Sigmoid colon (tissue), 6 donors: ENCODE measurements at regions not wholly inside any gene's neighbourhood (a gene's known extent, or its start where the extent isn't known, plus 50 kb on each side); places are given as distances from the start of the nearest gene placed in this dataset.

Source experiments
- DNase-seq: peaks from one replicate; pipeline ENCODE4 v3.0.0-alpha.2; 2019
- H3K27ac ChIP-seq, 4 donors: fragments of 200-600 bp; sonication (generic); one replicate each; pipeline ENCODE4 v1.5.1; 2016 to 2019; ENCODE audit warnings: mild to moderate bottlenecking in 1 of 4
- H3K27me3 ChIP-seq, 3 donors: fragments of 200-600 bp; sonication (generic); one replicate each; pipeline ENCODE4 v1.5.1; 2019; ENCODE audit warnings: mild to moderate bottlenecking in 1 of 3
- H3K36me3 ChIP-seq, 4 donors: fragments of 200-600 bp; sonication (generic); one replicate each; pipeline ENCODE4 v1.5.1; 2016 to 2019
- H3K4me1 ChIP-seq, 4 donors: fragments of 200-600 bp; sonication (generic); one replicate each; pipeline ENCODE4 v1.5.1; 2017 to 2019
- H3K4me3 ChIP-seq, 4 donors: fragments of 200-600 bp; sonication (generic); one replicate each; pipeline ENCODE4 v1.5.1; 2017 to 2019; ENCODE audit warnings: mild to moderate bottlenecking in 2 of 4, moderate library complexity in 1 of 4
- H3K9me3 ChIP-seq, 4 donors: fragments of 200-600 bp in 3 of 4; sonication (generic) in 3 of 4; one replicate each; pipeline versions ENCODE4 v1.5.1 to v1.6.1; 2013 to 2019
- CTCF ChIP-seq, 4 experiments: fragments of 450-650 bp in 3 of 4; fragments of 200-600 bp in 1 of 4; IDR thresholded peaks; one replicate each; pipeline ENCODE4 v1.5.1; 2016 to 2019; ENCODE audit warnings: antibody characterized with exemption in 4 of 4, mild to moderate bottlenecking in 3 of 4, moderate library complexity in 2 of 4
- EP300 ChIP-seq, 4 donors: sonication (generic); formaldehyde crosslinking; IDR thresholded peaks; one replicate each; pipeline ENCODE4 v1.6.1; 2017; ENCODE audit warnings: antibody characterized with exemption in 4 of 4
- POLR2A ChIP-seq, 2 donors: fragments of 450-650 bp; IDR thresholded peaks; one replicate each; pipeline ENCODE4 v1.6.1; 2016; ENCODE audit warnings: antibody characterized with exemption in 2 of 2, mild to moderate bottlenecking in 2 of 2, moderate library complexity in 2 of 2
- POLR2AphosphoS5 ChIP-seq, 4 donors: sonication (generic); formaldehyde crosslinking; IDR thresholded peaks; one replicate each; pipeline ENCODE4 v1.6.1; 2017; ENCODE audit warnings: antibody characterized with exemption in 4 of 4
- WGBS, 2 donors: extraction: QIAGEN DNeasy Blood & Tissue Kit; methylation state at CpG; one replicate each; pipeline ENCODE4 v1.1.7; 2013; 5-methylcytosine and 5-hydroxymethylcytosine counted together
- intact Hi-C: fragments of 100-400 bp; cut with DNase I; formaldehyde crosslinking; loops from one replicate; pipeline ENCODE4 v1.15.1; 2023
- donor health status: healthy with polysubstance abuse.
- donor health status: healthy.

- no peak overlapping the region for H3K27ac ChIP-seq
- no peak for DNase-seq
- intact Hi-C loops = no loop called here
- peak in 1 of 4 donors; percentile 21 for TF ChIP-seq POLR2AphosphoS5 (IDR thresholded peaks at IDR 0.05)
- no peak for TF ChIP-seq POLR2A (IDR thresholded peaks at IDR 0.05)
- no peaks in the 10 kb centered on the region for H3K36me3 ChIP-seq
- 66 to 70% methylated on average over 5 of the region's 5 CpGs for WGBS, 2 donors
- H3K27me3 ChIP-seq = no peaks in the 10 kb centered on the region
- no peak overlapping the region for H3K4me3 ChIP-seq
- H3K9me3 ChIP-seq = no peaks in the 10 kb centered on the region
- H3K4me1 ChIP-seq = peaks cover 0 to 5% (median 2%) of the 10 kb centered on the region in 4 donors
These were observed 273.4 kb downstream of the KCNN2 start for GRCh38 chr5:114634967-114635901.

GRCh38 chr5:114634517-114634916 is 272.6 kb downstream of the KCNN2 start:
- H3K27ac ChIP-seq = no peak overlapping the region
- 89% methylated on average over 2 of the region's 2 CpGs for WGBS, 2 donors
- DNase-seq = no peak
- no peaks in the 10 kb centered on the region for H3K36me3 ChIP-seq
- H3K9me3 ChIP-seq = no peaks in the 10 kb centered on the region
- H3K4me3 ChIP-seq = no peak overlapping the region
- TF ChIP-seq POLR2AphosphoS5 (IDR thresholded peaks at IDR 0.05) (no peak), CTCF (IDR thresholded peaks at IDR 0.05) (no peak), POLR2A (IDR thresholded peaks at IDR 0.05) (no peak), EP300 (IDR thresholded peaks at IDR 0.05) (no peak)
- H3K27me3 ChIP-seq = no peaks in the 10 kb centered on the region
- peaks cover 0 to 5% (median 2%) of the 10 kb centered on the region in 4 donors for H3K4me1 ChIP-seq
- intact Hi-C loops = no loop called here

GRCh38 chr5:114612406-114612805 is 250.5 kb downstream of the KCNN2 start:
- no peaks in the 10 kb centered on the region for H3K9me3 ChIP-seq
- intact Hi-C loops = no loop called here
- H3K27ac ChIP-seq = no peak overlapping the region
- no peaks in the 10 kb centered on the region for H3K36me3 ChIP-seq
- TF ChIP-seq EP300 (IDR thresholded peaks at IDR 0.05) = no peak
- no peak for TF ChIP-seq POLR2AphosphoS5 (IDR thresholded peaks at IDR 0.05)
- no peak for TF ChIP-seq CTCF (IDR thresholded peaks at IDR 0.05)
- TF ChIP-seq POLR2A (IDR thresholded peaks at IDR 0.05) = no peak
- 79 to 84% methylated on average over 3 of the region's 3 CpGs for WGBS, 2 donors
- H3K4me3 ChIP-seq = no peak overlapping the region
- no peaks in the 10 kb centered on the region for H3K27me3 ChIP-seq
- no peaks in the 10 kb centered on the region for H3K4me1 ChIP-seq
- DNase-seq = no peak

- Histone ChIP-seq H3K36me3 (no peaks in the 10 kb centered on the region), H3K4me1 (no peaks in the 10 kb centered on the region), H3K27me3 (no peaks in the 10 kb centered on the region), H3K4me3 (no peak overlapping the region), H3K27ac (no peak overlapping the region), H3K9me3 (peaks cover 0 to 2% (median 0%) of the 10 kb centered on the region in 4 donors)
- no peak for TF ChIP-seq POLR2AphosphoS5 (IDR thresholded peaks at IDR 0.05)
- no peak for TF ChIP-seq CTCF (IDR thresholded peaks at IDR 0.05)
- TF ChIP-seq POLR2A (IDR thresholded peaks at IDR 0.05) = no peak
- no peak for TF ChIP-seq EP300 (IDR thresholded peaks at IDR 0.05)
- DNase-seq = no peak
- WGBS, 2 donors = 79 to 85% methylated on average over 2 of the region's 2 CpGs
- intact Hi-C loops = no loop called here
These were observed 219.3 kb downstream of the KCNN2 start for GRCh38 chr5:114581136-114581535.

GRCh38 chr5:114565871-114566270 is 204.0 kb downstream of the KCNN2 start:
- TF ChIP-seq POLR2A (IDR thresholded peaks at IDR 0.05) (no peak), EP300 (IDR thresholded peaks at IDR 0.05) (no peak), CTCF (IDR thresholded peaks at IDR 0.05) (no peak), POLR2AphosphoS5 (IDR thresholded peaks at IDR 0.05) (no peak)
- intact Hi-C loops = no loop called here
- no peak overlapping the region for H3K4me3 ChIP-seq
- no peaks in the 10 kb centered on the region for H3K27me3 ChIP-seq
- peaks cover 0 to 2% (median 0%) of the 10 kb centered on the region in 4 donors for H3K9me3 ChIP-seq
- no peaks in the 10 kb centered on the region for H3K4me1 ChIP-seq
- WGBS, 2 donors = 60 to 71% methylated on average over 5 of the region's 5 CpGs
- no peaks in the 10 kb centered on the region for H3K36me3 ChIP-seq
- DNase-seq = no peak
- H3K27ac ChIP-seq = no peak overlapping the region
